ENCODE measurements at regions not wholly inside any gene's neighbourhood (a gene's known extent, or its start where the extent isn't known, plus 50 kb on each side); places are given as distances from the start of the nearest gene placed in this dataset.

DNA sequence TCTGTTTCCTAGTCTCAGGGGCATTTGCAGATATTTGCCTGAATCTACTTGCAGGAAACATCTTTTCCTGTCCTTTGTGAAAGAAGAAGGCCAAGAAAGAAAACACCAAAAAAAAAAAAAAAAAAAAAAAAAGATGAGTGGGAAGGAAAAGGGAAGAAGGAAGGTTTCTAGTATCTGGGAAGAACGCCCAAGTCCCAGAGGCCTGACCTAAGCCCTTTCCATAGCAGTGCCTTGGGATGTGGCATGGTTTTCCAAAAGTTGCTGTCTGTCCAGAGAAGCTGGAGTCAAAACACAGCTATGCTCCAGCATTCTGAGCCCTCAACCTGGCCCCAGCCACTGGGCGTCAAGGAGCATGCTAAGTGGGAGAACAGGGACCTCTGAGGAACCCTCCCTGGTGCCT lies 123.5 kb downstream of the INHBB start:
- TF ChIP-seq, protein P1, sequence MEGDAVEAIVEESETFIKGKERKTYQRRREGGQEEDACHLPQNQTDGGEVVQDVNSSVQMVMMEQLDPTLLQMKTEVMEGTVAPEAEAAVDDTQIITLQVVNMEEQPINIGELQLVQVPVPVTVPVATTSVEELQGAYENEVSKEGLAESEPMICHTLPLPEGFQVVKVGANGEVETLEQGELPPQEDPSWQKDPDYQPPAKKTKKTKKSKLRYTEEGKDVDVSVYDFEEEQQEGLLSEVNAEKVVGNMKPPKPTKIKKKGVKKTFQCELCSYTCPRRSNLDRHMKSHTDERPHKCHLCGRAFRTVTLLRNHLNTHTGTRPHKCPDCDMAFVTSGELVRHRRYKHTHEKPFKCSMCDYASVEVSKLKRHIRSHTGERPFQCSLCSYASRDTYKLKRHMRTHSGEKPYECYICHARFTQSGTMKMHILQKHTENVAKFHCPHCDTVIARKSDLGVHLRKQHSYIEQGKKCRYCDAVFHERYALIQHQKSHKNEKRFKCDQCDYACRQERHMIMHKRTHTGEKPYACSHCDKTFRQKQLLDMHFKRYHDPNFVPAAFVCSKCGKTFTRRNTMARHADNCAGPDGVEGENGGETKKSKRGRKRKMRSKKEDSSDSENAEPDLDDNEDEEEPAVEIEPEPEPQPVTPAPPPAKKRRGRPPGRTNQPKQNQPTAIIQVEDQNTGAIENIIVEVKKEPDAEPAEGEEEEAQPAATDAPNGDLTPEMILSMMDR (IDR thresholded peaks at IDR 0.05 in 2 of 3, conservative IDR thresholded peaks at IDR 0.05 in 1 of 3; ENCODE audit: control insufficient read depth in 2 of 3, extremely low read depth in 1 of 3, insufficient read depth in 1 of 3, low read depth in 3 of 3, low read length in 3 of 3), result no peak
- TF ChIP-seq SIN3A (IDR thresholded peaks at IDR 0.05; ENCODE audit: low read depth, low read length) (no peak), EED (IDR thresholded peaks at IDR 0.05; ENCODE audit: low read depth) (no peak), RAD21 (IDR thresholded peaks at IDR 0.05; ENCODE audit: insufficient read depth, low read depth, low read length) (no peak), CREB1 (IDR thresholded peaks at IDR 0.05; ENCODE audit: low read depth) (no peak), NFIC (IDR thresholded peaks at IDR 0.05; ENCODE audit: low read depth, low read length) (no peak), RCOR1 (conservative IDR thresholded peaks at IDR 0.05; ENCODE audit: low read depth, low read length) (no peak), NR2C2 (IDR thresholded peaks at IDR 0.05; ENCODE audit: borderline replicate concordance, control insufficient read depth, insufficient read length, low read depth) (no peak)
- TF ChIP-seq, protein P2, sequence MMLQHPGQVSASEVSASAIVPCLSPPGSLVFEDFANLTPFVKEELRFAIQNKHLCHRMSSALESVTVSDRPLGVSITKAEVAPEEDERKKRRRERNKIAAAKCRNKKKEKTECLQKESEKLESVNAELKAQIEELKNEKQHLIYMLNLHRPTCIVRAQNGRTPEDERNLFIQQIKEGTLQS (IDR thresholded peaks at IDR 0.05; ENCODE audit: borderline replicate concordance, extremely low read depth, low read depth, low read length), result no peak
- TF ChIP-seq, protein P3, sequence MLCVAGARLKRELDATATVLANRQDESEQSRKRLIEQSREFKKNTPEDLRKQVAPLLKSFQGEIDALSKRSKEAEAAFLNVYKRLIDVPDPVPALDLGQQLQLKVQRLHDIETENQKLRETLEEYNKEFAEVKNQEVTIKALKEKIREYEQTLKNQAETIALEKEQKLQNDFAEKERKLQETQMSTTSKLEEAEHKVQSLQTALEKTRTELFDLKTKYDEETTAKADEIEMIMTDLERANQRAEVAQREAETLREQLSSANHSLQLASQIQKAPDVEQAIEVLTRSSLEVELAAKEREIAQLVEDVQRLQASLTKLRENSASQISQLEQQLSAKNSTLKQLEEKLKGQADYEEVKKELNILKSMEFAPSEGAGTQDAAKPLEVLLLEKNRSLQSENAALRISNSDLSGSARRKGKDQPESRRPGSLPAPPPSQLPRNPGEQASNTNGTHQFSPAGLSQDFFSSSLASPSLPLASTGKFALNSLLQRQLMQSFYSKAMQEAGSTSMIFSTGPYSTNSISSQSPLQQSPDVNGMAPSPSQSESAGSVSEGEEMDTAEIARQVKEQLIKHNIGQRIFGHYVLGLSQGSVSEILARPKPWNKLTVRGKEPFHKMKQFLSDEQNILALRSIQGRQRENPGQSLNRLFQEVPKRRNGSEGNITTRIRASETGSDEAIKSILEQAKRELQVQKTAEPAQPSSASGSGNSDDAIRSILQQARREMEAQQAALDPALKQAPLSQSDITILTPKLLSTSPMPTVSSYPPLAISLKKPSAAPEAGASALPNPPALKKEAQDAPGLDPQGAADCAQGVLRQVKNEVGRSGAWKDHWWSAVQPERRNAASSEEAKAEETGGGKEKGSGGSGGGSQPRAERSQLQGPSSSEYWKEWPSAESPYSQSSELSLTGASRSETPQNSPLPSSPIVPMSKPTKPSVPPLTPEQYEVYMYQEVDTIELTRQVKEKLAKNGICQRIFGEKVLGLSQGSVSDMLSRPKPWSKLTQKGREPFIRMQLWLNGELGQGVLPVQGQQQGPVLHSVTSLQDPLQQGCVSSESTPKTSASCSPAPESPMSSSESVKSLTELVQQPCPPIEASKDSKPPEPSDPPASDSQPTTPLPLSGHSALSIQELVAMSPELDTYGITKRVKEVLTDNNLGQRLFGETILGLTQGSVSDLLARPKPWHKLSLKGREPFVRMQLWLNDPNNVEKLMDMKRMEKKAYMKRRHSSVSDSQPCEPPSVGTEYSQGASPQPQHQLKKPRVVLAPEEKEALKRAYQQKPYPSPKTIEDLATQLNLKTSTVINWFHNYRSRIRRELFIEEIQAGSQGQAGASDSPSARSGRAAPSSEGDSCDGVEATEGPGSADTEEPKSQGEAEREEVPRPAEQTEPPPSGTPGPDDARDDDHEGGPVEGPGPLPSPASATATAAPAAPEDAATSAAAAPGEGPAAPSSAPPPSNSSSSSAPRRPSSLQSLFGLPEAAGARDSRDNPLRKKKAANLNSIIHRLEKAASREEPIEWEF (IDR thresholded peaks at IDR 0.05; ENCODE audit: insufficient replicate concordance, low read depth, low read length), result no peak

Measured in GM12878 (cell line).